ENCODE measurements at regions not wholly inside any gene's neighbourhood (a gene's known extent, or its start where the extent isn't known, plus 50 kb on each side); places are given as distances from the start of the nearest gene placed in this dataset.

DNA sequence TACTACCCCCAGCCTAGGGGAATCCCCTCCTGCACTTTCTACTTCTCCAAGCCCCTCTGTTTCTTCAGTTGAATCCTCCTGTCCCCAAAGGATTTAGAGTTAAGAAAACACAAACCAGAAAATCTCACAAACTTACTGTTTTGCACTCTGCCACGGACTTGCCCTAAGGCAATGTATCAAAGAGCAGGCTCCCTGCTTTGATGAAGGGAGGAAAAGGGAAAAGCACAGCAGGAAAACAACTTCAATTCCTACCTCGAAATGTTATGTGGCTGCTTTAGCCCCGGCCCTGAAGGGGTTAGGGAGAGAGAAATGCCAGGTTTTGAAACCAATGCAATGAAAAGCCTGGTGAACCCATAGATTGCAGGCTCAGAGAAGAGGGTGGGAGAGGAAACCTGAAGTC, 254.7 kb downstream of the MAN2A1 start:
- TF ChIP-seq, protein P1, sequence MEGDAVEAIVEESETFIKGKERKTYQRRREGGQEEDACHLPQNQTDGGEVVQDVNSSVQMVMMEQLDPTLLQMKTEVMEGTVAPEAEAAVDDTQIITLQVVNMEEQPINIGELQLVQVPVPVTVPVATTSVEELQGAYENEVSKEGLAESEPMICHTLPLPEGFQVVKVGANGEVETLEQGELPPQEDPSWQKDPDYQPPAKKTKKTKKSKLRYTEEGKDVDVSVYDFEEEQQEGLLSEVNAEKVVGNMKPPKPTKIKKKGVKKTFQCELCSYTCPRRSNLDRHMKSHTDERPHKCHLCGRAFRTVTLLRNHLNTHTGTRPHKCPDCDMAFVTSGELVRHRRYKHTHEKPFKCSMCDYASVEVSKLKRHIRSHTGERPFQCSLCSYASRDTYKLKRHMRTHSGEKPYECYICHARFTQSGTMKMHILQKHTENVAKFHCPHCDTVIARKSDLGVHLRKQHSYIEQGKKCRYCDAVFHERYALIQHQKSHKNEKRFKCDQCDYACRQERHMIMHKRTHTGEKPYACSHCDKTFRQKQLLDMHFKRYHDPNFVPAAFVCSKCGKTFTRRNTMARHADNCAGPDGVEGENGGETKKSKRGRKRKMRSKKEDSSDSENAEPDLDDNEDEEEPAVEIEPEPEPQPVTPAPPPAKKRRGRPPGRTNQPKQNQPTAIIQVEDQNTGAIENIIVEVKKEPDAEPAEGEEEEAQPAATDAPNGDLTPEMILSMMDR (IDR thresholded peaks at IDR 0.05), result no peak
- TF ChIP-seq POLR2A (IDR thresholded peaks at IDR 0.05), result no peak

Measured in adrenal gland (tissue), 5 donors.